HepG2 (cell line): ENCODE measurements at regions not wholly inside any gene's neighbourhood (a gene's known extent, or its start where the extent isn't known, plus 50 kb on each side); places are given as distances from the start of the nearest gene placed in this dataset.

Experiments
- ARID3A ChIP-seq: IDR thresholded peaks from 2 replicates; pipeline ENCODE4 v1.6.1; 2012; ENCODE audit warnings: low read depth, low read length, improper control_type of control experiment
- ARNT ChIP-seq: fragments of 450-650 bp; IDR thresholded peaks from 2 replicates; pipeline ENCODE4 v1.6.1; 2017
- ATF1 ChIP-seq: IDR thresholded peaks from 2 replicates; pipeline ENCODE4 v1.6.1; 2016; ENCODE audit warnings: mild to moderate bottlenecking, control low read depth
- CHD2 ChIP-seq: IDR thresholded peaks from 2 replicates; pipeline ENCODE4 v1.6.1; 2011; ENCODE audit warnings: low read depth, low read length, improper control_type of control experiment
- CREM ChIP-seq, 2 experiments: sonication (generic) in 1 of 2; formaldehyde crosslinking in 1 of 2; IDR thresholded peaks; 2 replicates each; pipeline versions ENCODE4 v1.4.0 to v1.6.1; 2016 to 2020; ENCODE audit warnings: antibody characterized with exemption in 1 of 2, mild to moderate bottlenecking in 1 of 2, missing genetic modification reagents in 1 of 2
- EP300 ChIP-seq, 3 experiments: sonication (generic) in 1 of 3; formaldehyde crosslinking in 1 of 3; IDR thresholded peaks; 2 replicates each; pipeline versions ENCODE4 v1.5.1 to v1.6.1; 2011 to 2020; ENCODE audit warnings: low read depth in 2 of 3, low read length in 2 of 3, borderline replicate concordance in 1 of 3, improper control_type of control experiment in 1 of 3, mild to moderate bottlenecking in 1 of 3, missing genetic modification reagents in 1 of 3, moderate library complexity in 1 of 3
- JUND ChIP-seq: sonication (generic); formaldehyde crosslinking; IDR thresholded peaks from 2 replicates; pipeline ENCODE4 v1.8.0; 2022; ENCODE audit warnings: mild to moderate bottlenecking, missing genetic modification reagents
- MAX ChIP-seq: IDR thresholded peaks from 2 replicates; pipeline ENCODE4 v1.6.1; 2012; ENCODE audit warnings: inconsistent platforms
- MLX ChIP-seq: IDR thresholded peaks from 2 replicates; pipeline ENCODE4 v1.6.1; 2016
- SP5 ChIP-seq: IDR thresholded peaks from 2 replicates; pipeline ENCODE4 v1.6.1; 2016; ENCODE audit warnings: low read depth, borderline replicate concordance
- TAF1 ChIP-seq: sonication (generic); formaldehyde crosslinking; IDR thresholded peaks from 2 replicates; pipeline ENCODE4 v1.4.0; 2020; ENCODE audit warnings: missing genetic modification reagents
- ZNF512 ChIP-seq: sonication (generic); formaldehyde crosslinking; IDR thresholded peaks from 2 replicates; pipeline ENCODE4 v1.4.0; 2020; ENCODE audit warnings: mild to moderate bottlenecking, missing genetic modification reagents
- ZNF550 ChIP-seq: sonication (generic); formaldehyde crosslinking; IDR thresholded peaks from 2 replicates; pipeline ENCODE4 v1.4.0; 2020; ENCODE audit warnings: mild to moderate bottlenecking, missing genetic modification reagents, borderline replicate concordance
- ZNF558 ChIP-seq: sonication (generic); formaldehyde crosslinking; IDR thresholded peaks from 2 replicates; pipeline ENCODE4 v1.9.0; 2022; ENCODE audit warnings: mild to moderate bottlenecking, missing genetic modification reagents, borderline replicate concordance

GRCh38 chr5:52448111-52448510 is 339.6 kb upstream of the ITGA1 start:
- TF ChIP-seq JUND (CRISPR knock-in tag) (no peak), ARNT (no peak), ZNF558 (CRISPR knock-in tag) (no peak), SP5 (CRISPR knock-in tag) (no peak), MLX (no peak), CREM (IDR thresholded peaks at IDR 0.05) (no peak), CREM (CRISPR knock-in tag; IDR thresholded peaks at IDR 0.05) (no peak), CHD2 (no peak), ARID3A (no peak), EP300 (IDR thresholded peaks at IDR 0.05; ENCODE audit: low read depth in 2 of 2, low read length in 2 of 2) (no peak), EP300 (CRISPR knock-in tag; IDR thresholded peaks at IDR 0.05; ENCODE audit: borderline replicate concordance) (no peak), ZNF512 (CRISPR knock-in tag) (no peak), ZNF550 (CRISPR knock-in tag) (no peak), MAX (no peak), TAF1 (CRISPR knock-in tag) (no peak), ATF1 (no peak)
